Hematopoietic multipotent progenitor cell (in vitro differentiated cells): ENCODE measurements at regions not wholly inside any gene's neighbourhood (a gene's known extent, or its start where the extent isn't known, plus 50 kb on each side); places are given as distances from the start of the nearest gene placed in this dataset.

Source experiments
- DNase-seq, 3 donors: peaks; one replicate each; pipeline ENCODE4 v3.0.0-alpha.2; 2011 to 2015; ENCODE audit warnings: low read depth in 2 of 3, low spot score in 2 of 3

DNA sequence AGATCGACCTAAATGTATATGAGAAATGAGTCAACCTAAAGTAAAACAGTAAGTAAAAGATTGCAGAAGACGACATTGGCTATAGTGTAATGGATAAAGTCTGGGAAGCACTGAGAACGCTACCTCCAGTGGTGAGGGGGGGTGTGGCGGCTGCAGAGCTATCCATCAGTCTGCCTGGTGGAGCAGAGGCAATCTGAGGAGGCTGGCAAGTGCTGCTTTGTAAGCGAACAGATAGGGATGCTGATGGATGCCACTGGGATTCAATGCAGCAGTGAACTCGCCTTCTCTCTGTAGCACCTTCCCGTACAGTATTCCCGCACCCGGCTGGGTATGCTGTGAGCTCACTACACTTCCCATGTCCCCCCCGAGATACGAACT is 261.5 kb downstream of the NSG2 start:
- DNase-seq, result no peak

DNA sequence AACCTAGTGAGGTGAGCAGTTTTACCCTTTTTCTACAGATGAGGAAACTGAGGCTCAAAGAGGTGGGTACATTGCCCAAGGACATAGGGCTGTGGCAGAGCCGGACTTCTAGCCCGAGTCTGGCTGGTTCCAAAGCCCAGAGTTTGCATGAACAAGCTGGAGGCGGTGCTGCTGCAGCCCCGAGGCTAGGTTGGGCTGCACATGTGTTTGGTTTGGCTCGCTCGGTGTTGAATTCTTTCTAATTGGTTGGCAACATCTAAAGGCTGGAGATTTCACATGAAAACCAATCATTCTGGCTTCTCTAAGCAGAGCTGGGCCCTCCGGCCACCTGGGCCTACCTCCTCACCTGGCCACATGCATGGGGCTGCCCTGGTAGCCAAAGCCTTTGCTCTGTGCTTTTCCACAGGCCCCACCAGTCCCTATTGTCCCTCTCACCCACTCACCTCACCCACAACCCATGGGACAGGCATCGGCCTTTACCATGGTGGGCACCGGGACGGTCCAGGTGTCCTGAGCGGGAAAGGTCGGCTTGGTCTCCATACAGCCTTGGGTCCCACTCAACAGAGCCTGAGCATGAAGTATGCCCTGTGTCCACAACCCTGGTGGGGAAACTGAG is 262.3 kb downstream of the NSG2 start:
- DNase-seq, result no peak

DNA sequence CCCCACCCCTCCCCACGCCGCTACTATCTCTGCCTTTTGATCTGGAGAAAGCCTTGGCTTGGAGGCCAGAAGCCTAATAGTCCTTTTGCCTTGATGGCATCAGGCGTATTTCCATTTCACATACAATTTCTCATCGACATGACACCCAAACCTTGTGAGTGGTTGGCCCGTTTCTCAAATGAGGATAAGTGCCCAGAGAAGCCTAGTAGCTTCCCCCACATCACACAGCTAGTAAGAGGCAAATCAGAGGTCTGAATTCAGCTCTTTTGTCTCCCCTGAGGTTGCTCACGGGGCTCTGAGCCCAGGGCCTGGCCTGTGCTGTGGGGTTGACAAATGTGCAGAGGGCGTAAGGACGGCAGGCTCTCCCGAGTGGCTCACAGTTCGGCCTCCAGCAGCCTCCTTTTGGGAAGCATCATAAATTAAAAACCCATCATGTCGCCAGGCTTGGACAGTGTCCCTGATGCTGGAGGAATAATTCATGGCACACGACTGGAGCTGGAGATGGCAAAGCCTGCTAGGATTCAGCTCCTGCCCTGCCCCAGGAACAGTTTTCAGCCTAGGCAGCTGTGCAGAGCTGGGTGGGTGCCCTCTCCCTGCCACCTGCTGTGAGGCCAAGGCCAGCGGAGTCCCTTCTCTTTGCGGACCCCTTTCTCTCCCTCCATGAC is 263.8 kb downstream of the NSG2 start:
- DNase-seq, result no peak

DNA sequence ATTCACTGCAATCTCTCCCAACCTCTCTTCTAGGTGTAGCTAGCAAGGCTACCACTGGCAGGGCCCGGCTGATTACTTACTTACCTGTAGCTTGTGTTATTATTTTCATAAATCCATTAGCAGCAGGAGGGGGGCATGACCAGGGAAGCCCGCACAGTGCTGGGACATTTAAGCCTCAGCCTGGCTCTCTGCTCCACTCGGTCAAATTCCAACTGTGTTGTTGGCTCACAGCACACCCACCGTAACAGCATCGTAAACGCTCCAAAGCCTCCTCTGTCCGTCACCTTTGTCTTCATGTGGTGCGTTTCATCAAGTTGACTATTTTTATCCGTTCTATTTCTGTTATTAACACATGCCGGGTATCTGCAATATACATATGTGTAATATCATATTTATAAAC is 264.7 kb downstream of the NSG2 start:
- DNase-seq, result no peak

DNA sequence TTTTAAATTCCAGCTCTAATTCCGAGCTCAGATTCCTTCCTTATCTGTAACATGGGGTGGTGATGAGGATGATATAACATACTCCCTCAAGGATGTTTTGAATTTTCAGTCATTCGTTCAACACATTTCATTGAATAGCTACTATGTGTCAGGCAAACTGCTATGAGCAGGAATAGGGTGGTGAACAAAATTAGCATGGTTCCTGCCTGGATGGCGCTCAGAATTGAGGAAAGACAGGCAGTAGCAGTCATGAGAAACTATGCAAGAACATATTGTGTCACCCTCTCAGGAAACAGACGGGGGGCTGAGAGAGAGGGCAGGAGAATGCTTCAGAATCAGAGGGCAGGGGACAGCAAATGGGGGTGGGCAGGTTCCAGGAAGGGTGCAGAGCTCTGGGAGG is 265.2 kb downstream of the NSG2 start:
- DNase-seq, result no peak

DNA sequence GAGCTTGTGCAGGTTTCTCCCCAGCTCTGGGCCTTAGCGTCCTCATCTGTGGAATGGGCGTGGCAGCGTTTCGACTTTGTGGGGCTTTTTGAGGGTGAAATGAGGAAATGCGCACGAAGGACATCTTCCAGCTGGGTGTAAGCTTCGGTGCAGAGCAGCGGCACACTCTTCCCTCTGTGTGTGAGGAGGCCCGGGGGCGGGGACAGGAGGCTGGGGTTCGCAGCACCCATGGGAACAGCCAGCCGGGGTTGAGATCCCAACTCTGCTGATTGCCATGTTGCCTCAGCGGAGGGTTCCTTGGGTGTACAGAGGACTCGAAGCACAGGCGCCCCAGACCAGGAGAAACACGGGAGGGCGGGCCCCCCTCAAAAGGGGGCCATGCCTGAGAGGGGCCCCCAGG is 265.6 kb downstream of the NSG2 start:
- DNase-seq, result no peak

DNA sequence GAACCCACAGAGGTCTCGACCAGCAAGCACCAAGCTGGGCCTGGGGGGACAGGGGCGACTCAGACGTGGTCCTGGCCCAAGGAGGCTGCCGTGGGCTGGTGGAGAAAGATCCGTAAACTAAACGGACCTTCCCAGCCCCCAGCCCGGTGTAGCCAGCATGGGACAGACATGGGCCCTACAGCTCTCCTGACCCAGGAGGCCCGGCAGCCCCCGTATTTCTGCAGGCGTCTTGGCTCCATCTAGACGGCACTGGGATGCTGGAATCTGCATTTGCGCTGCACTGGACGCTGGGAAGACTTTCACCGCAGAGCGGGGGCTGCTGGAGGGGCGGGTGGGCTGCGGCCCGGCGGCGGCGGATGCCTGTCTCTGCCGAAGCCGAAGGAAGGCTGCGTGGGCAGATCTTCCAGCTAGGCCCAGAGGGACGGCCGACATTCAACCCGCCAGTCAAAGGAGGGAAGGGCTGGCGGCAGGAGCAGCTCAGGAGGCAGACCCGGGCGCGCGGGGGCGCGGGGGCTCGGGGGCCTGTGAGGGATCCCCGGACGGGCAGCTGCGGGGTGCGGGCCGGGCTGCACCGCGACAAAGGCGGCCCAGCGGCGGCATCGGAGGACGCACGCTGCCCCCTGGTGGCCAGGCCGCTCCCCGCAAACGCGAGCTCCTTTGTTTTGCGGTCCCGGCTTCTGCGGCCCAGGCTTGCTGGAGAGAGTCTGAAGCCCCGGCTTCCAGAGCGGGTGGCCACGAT is 266.2 kb downstream of the NSG2 start:
- peak in 2 of 3 donors; percentile 58 to 61 for DNase-seq

DNA sequence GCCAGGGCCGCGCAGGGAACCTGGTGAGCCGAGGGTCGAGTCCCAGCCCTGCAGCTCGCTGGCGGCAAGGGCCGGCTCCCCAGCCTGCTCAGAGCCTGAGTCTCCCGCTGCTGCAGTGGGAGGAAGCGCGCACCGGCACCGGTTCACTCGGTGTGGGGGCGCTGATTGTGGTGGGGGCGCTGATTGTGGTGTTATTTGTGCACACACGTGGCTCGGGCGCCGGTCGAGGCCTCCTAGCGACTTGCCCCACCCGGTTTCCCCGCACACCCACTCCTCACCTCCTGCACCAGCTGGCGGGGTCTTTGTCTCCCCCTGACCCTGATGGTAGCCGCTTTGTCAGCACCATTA is 266.7 kb downstream of the NSG2 start:
- no peak for DNase-seq

DNA sequence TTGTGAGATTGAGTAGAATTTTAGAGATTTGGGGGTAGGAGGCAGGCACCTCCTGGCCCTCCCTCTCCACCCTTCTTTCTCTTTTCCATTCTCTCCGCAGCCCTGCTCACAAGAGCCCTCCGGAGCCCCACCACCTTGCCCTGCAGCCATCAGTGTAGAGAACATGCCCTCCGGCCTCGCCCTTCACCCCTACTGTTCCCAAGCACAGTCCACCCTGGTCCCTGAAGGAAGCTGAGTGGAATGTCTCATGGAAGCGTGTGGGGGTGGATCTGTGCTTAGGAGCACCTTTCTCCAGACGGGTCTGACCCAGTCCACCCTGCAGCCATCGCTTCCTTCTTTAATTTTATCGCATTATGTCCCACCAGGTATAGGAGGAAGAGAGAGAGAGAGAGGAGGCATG is 267.1 kb downstream of the NSG2 start:
- no peak for DNase-seq

DNA sequence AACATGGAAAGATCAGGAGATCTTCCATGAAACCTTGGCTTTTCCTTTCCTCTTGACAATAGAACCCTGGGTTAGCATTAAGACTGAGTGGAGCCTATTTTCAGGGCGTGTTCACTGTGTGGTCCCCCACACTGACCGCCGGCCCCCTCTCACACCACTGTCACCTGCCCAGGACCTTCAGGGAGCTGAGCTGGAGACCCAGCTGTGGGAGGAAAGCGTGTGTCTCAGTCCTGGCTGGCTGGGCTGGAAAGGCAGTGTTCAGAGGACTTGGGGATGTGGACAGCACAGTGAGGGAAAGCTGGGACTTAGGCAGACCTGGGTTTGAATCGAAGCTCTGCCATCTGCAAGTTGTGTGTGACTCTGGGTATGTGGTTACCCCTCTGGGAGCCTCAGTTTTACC is 268.1 kb downstream of the NSG2 start:
- no peak for DNase-seq

DNA sequence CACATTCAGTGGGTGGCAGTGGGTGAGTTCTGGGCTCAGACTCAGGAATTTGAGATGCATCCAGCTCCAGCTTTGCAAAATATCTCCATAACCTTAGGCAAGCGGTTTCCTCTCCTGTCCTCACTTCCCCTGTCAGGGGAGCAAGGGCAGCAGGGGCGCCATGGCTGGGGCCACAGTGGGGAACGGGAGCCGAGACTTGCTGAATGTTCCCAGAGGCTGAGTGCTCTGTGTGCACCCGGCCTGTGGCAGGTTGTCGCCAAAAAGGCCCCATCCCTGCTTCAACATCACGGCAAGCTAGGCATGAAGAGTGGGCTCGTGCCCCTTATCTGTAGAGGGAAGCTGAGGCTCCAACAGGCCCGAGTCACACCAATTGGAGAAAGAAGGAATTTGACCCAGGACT is 268.8 kb downstream of the NSG2 start:
- DNase-seq, result no peak

DNA sequence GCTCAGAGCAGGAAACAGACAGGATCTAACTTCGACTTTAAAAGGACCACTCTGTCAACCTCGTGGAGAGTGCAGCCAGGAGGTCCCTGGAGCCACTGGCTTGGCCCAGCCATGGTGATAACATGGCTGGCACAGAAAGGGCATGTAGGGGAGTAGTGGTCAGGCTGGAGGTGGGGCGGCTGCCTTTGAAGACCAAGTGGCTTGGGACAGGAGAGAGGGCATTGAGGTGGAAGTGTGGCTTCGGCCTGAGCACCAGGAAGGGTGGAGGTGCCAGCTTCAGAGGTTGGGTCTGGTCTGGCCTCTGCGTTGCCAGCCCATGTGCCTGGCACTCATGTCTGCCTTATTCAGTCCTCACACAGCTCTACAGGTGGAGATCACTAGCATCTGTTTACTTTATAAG is 270.0 kb downstream of the NSG2 start:
- DNase-seq, result no peak

DNA sequence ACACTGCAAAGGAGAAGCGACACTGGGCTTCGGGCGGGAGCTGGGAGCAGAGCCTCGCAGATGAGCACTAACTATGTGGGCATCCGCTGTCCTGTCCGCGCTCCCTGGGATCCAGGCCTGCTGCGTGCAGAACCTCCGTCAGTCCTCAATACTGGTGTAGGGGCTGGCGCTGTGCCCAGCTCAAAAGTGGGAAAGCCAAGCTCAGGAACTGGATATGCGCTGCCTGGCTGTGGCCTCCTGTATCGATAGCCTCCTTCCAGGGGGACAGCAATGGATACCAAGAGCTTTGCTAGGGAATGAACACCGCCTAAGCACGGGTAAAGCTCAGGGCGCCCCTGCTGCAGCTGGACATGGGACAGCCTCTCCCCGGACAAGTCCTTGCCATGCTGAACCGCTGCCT is 270.4 kb downstream of the NSG2 start:
- no peak for DNase-seq

DNA sequence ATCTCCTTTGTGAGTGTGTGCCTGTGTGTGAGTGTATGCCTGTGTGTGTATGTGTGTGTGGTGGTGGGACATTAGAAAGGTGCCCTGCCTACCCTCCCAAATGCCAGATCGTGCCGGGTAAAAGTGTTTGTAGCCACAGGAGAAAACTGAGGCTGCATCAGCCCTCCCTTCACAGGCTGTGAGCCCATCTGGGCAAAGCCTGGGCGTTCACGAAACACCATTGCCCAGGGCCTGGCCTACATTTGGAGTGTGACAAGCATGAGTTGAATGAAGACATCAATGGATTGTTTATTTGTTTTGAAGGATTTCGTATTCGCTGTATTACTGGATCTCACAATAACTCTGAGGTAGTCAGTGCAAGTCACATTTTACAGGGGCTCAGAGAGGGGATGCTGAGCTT is 270.8 kb downstream of the NSG2 start:
- no peak for DNase-seq

DNA sequence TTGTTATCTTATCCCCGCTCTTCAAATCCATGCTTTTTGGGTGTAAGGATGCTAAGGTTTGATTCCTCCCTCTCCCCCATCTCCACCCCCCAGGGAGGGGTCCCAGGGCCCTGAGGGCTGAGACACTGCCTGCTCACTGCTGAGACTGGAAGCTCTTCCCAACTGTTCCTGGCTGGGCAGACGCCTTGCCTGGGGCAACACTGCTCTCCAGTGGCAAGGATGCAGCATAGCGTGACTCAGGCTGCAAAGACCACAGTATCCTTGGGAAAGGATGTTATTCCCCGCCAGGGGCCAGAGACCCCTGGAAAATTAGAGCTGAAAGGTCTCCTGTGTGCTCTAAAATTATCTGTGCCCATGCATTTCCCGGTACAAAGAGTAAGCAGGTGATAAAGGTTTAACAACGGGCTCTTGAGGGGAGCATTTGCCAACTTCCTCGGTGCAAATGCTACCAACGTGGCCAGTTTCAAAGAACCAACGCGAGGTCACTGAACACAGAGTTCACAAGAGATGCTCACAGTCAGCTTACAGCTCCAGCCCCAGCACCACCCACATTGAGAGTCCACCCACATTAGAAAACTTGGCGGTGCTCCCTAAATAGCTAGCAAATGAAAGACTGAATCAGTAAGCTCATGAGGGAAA is 271.9 kb downstream of the NSG2 start:
- DNase-seq, result no peak

DNA sequence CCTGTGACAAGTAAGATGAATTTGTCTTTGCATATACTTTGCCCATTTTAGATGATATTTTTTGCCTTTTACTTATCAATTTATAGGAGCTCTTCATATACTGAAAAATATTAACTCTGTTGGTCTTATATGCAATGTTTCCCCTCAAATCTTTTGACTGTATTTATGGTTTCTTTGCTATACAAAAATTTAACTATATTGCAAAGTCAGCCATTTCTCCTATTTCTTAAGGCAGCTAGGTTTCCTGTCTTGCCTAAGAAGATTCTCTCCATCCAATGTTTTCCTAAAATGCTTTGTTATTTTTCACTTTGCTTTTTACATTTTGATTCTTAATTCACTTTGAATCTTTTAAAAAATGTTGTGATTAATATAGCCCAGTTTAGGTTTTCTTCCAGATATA is 273.1 kb downstream of the NSG2 start:
- no peak for DNase-seq

DNA sequence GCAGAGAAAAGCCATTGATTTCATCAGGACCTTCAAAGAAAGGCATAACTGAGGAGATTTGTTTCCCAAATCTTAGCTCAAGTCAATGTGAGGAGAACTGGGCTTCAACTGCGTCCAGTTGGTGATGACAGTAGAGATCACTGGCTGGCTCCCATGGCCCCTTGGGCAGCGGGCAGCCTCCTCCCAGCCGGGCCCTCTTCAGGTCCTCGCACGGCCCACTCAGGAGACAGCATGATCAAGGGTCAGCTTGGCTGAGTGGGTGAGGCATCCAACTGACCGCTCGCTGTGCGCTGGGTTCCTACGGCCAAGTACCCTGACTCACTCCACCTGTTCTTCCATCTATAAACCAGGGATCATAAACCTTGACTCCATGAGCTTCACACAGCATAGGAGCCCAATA is 274.0 kb downstream of the NSG2 start:
- DNase-seq, result no peak

DNA sequence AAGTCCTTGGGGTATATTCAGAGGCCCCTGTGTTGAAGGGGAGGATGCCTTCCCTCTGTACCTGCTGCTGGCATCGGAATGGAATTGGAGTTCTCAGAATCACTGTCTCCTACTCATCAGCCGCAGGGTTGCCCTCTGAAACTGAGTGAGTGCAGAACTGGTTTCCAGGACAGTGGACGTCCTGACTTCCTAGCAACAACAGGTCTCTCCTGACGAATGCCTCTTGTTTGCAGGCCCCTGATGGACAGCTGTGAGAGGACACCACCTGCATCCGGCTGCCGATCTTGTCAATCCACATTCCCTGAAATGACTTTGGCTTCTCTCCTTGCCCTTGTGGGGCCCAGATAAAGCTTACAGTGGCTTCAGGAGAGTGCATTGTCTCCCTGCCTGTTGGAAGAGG is 274.5 kb downstream of the NSG2 start:
- DNase-seq, result no peak

DNA sequence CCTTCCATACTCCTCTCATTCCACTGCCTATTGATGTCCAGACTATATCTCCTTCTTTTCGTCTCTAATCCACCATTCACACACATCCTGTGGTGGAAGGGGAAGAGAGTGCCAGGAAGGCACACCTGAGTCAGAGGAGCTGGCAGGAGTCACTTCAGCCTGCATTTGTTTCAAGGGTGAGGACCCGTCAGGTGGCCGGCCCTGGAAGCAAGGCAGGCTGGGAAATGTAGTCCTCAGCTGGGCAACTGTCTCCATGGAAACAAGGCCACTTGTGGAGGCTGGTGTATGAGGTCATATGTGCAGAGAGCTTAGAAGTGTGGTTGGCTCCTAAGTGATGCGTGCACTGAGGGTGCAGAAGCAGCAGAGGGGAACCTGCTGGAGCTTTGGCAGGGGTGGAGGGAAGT is 278.4 kb downstream of the NSG2 start:
- DNase-seq, result peak in 1 of 3 donors; percentile 7

DNA sequence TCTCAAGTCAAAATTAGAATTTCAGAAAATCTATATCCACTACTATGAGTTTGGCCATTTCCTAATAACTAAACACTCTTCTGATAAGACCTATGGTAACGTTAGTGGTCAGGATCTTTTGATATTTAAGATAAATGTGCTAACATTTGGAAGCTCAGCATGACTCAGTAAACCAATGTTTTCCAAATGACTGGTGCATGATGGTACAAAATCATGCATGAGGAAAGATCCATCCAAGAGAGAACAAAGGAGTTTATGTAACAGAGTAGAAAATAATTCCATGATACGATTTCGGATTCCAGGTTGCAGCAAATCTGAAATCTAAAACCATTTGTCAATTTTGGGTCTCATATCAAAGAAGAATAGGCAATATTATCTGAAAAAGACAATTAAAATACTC is 279.2 kb downstream of the NSG2 start:
- DNase-seq, result no peak

DNA sequence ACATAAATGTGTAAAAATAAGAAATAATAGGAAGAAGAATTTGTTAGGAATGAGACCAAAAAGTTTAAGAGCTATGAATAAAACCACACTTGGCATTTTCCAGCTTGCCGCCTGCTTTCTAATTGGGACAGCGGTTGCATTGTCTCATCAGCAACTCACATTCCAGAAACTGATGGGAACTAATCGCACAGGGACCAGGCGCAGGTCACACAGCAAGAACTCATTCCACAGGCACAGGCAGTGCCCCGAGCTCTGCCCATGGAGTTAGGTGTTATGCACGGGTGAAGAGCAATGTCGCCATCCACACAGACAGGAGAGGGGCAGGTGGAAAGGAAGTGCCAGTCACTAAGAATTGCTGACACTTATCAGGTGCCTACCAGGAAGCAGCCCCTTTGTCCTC is 279.9 kb downstream of the NSG2 start:
- DNase-seq, result no peak

DNA sequence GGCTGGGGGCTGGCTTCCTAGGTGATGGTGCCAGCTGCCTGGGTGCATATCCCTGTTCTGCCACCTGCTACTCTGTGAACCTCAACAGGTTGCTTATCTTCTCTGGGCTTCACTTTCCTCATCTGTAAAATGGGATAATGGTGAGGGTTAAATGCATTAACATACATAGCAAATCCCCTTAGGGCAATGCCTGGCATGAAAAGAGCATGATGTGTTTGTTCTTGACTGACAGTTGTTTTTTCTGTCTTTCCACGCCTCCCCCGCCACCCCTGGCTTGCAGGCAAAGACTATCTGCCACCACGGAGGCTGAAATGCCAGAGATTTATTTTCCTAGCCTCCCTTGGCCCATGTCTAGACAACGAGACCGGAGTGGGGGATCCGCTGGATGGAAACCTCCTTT is 280.5 kb downstream of the NSG2 start:
- no peak for DNase-seq
